CD4-positive, alpha-beta T cell (primary cell): ENCODE measurements at regions not wholly inside any gene's neighbourhood (a gene's known extent, or its start where the extent isn't known, plus 50 kb on each side); places are given as distances from the start of the nearest gene placed in this dataset.

ENCODE experiments used
- ATAC-seq: fragments of 200-7000 bp; cut with Tn5 transposase; one replicate; pipeline ENCODE4 v1.10.0; 2022; ENCODE audit warnings: mild to moderate bottlenecking; ENCODE audit not compliant: poor library complexity
- CTCF ChIA-PET: fragments of 350-600 bp; sonication (Branson Sonifier 250); formaldehyde crosslinking; loops from one replicate; lab custom pipeline; 2021; ENCODE audit warnings: antibody characterized with exemption, inconsistent platforms; lab: Charles Lee
- POLR2A ChIA-PET: fragments of 350-600 bp; sonication (Branson Sonifier 250); formaldehyde crosslinking; loops from one replicate; lab custom pipeline; 2021; ENCODE audit warnings: antibody characterized with exemption, inconsistent platforms; lab: Charles Lee
- DNase-seq, 14 experiments: peaks; one replicate each; pipeline ENCODE4 v3.0.0-alpha.2; 2013 to 2020; ENCODE audit warnings: mixed read lengths in 2 of 14
- H3K27ac ChIP-seq, 2 donors: one replicate each; pipeline versions ENCODE4 v1.5.1 to v1.7.0; 2013; ENCODE audit warnings: low read length in 2 of 2, low read depth in 1 of 2, mild to moderate bottlenecking in 1 of 2
- H3K27me3 ChIP-seq, 2 experiments: 1 replicate in 1 of 2; 2 replicates in 1 of 2; pipeline versions ENCODE4 v1.6.1 to v1.7.0; 2013; ENCODE audit warnings: low read length in 2 of 2, control low read depth in 1 of 2, mild to moderate bottlenecking in 1 of 2, moderate library complexity in 1 of 2; ENCODE audit not compliant: insufficient read depth in 2 of 2, control insufficient read depth in 1 of 2
- H3K36me3 ChIP-seq: one replicate; pipeline ENCODE4 v1.6.1; 2013; ENCODE audit warnings: low read length, control low read depth; ENCODE audit not compliant: insufficient read depth
- H3K4me1 ChIP-seq: one replicate; pipeline ENCODE4 v1.6.1; 2013; ENCODE audit warnings: low read length, control low read depth; ENCODE audit not compliant: insufficient read depth
- H3K4me3 ChIP-seq: one replicate; pipeline ENCODE4 v1.5.1; 2013; ENCODE audit warnings: mild to moderate bottlenecking, low read length, moderate library complexity
- H3K9me3 ChIP-seq, 2 experiments: 1 replicate in 1 of 2; 2 replicates in 1 of 2; pipeline versions ENCODE4 v1.6.1 to v1.7.0; 2013; ENCODE audit warnings: low read length in 2 of 2, mild to moderate bottlenecking in 2 of 2, control low read depth in 1 of 2, moderate library complexity in 1 of 2; ENCODE audit not compliant: control insufficient read depth in 1 of 2, insufficient read depth in 1 of 2
- H3K27ac Mint-ChIP-seq: one replicate; pipeline ENCODE4 v1.8.0; 2020; ENCODE audit warnings: mixed read lengths
- H3K27me3 Mint-ChIP-seq: one replicate; pipeline ENCODE4 v1.8.0; 2021; ENCODE audit warnings: mixed read lengths
- H3K36me3 Mint-ChIP-seq: one replicate; pipeline ENCODE4 v1.8.0; 2021; ENCODE audit warnings: low read depth, mixed read lengths
- H3K4me1 Mint-ChIP-seq: one replicate; pipeline ENCODE4 v1.8.0; 2021; ENCODE audit warnings: low read depth, mixed read lengths
- H3K4me3 Mint-ChIP-seq: one replicate; pipeline ENCODE4 v1.8.0; 2020; ENCODE audit warnings: mild to moderate bottlenecking, mixed read lengths
- H3K9me3 Mint-ChIP-seq: one replicate; pipeline ENCODE4 v1.8.0; 2020; ENCODE audit warnings: mixed read lengths
- intact Hi-C, 2 experiments: fragments of 100-400 bp; cut with DNase I in 1 of 2; cut with micrococcal nuclease in 1 of 2; formaldehyde crosslinking; loops; one replicate each; pipeline versions ENCODE4 v1.15.1 to v1.9.0; 2023 to 2025; cut with DNase I, micrococcal nuclease
- TF ChIP-seq, protein P1 (sequence below): fragments of 200-600 bp; IDR thresholded peaks from one replicate; pipeline ENCODE4 v1.8.0; 2022; ENCODE audit warnings: antibody characterized with exemption, mild to moderate bottlenecking

- Histone ChIP-seq H3K9me3 (no peaks in the 10 kb centered on the region), H3K4me1 (no peaks in the 10 kb centered on the region), H3K27ac (no peak overlapping the region), H3K36me3 (no peaks in the 10 kb centered on the region), H3K4me3 (no peak overlapping the region), H3K27me3 (no peaks in the 10 kb centered on the region)
- Mint-ChIP-seq H3K27me3 (peaks cover 2% of the 10 kb centered on the region), H3K36me3 (no peaks in the 10 kb centered on the region), H3K4me3 (no peak overlapping the region), H3K27ac (no peak overlapping the region), H3K9me3 (no peaks in the 10 kb centered on the region), H3K4me1 (no peaks in the 10 kb centered on the region)
- no peak for ATAC-seq
- intact Hi-C loops, result no loop called here
- POLR2A ChIA-PET, result no interaction called here
- TF ChIP-seq, protein P1, sequence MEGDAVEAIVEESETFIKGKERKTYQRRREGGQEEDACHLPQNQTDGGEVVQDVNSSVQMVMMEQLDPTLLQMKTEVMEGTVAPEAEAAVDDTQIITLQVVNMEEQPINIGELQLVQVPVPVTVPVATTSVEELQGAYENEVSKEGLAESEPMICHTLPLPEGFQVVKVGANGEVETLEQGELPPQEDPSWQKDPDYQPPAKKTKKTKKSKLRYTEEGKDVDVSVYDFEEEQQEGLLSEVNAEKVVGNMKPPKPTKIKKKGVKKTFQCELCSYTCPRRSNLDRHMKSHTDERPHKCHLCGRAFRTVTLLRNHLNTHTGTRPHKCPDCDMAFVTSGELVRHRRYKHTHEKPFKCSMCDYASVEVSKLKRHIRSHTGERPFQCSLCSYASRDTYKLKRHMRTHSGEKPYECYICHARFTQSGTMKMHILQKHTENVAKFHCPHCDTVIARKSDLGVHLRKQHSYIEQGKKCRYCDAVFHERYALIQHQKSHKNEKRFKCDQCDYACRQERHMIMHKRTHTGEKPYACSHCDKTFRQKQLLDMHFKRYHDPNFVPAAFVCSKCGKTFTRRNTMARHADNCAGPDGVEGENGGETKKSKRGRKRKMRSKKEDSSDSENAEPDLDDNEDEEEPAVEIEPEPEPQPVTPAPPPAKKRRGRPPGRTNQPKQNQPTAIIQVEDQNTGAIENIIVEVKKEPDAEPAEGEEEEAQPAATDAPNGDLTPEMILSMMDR, result no peak
- no peak for DNase-seq
- CTCF ChIA-PET, result no interaction called here
These were observed 108.3 kb upstream of the SLC4A4 start for GRCh38 chr4:71230271-71231128.

- TF ChIP-seq, protein P1, result no peak
- no peak for DNase-seq
- ATAC-seq, result no peak
- Histone ChIP-seq H3K4me1 (no peaks in the 10 kb centered on the region), H3K9me3 (no peaks in the 10 kb centered on the region), H3K27ac (no peak overlapping the region), H3K27me3 (peaks cover 0 to 4% of the 10 kb centered on the region in 2 experiments), H3K36me3 (no peaks in the 10 kb centered on the region), H3K4me3 (no peak overlapping the region)
- Mint-ChIP-seq H3K27ac (no peak overlapping the region), H3K4me1 (no peaks in the 10 kb centered on the region), H3K36me3 (no peaks in the 10 kb centered on the region), H3K9me3 (no peaks in the 10 kb centered on the region), H3K4me3 (no peak overlapping the region), H3K27me3 (peaks cover 5% of the 10 kb centered on the region)
- ChIA-PET POLR2A (no interaction called here), CTCF (no interaction called here)
- intact Hi-C loops, result no loop called here
These were observed 107.4 kb upstream of the SLC4A4 start for GRCh38 chr4:71231129-71232055.

- intact Hi-C loops, result no loop called here
- Mint-ChIP-seq H3K27ac (no peak overlapping the region), H3K4me1 (no peaks in the 10 kb centered on the region), H3K36me3 (no peaks in the 10 kb centered on the region), H3K4me3 (no peak overlapping the region), H3K9me3 (no peaks in the 10 kb centered on the region), H3K27me3 (peaks cover 5% of the 10 kb centered on the region)
- TF ChIP-seq, protein P1, result no peak
- DNase-seq (no peak), ATAC-seq (no peak)
- H3K9me3 ChIP-seq, result no peaks in the 10 kb centered on the region
- CTCF ChIA-PET, result no interaction called here
- H3K27ac ChIP-seq, result no peak overlapping the region
- H3K27me3 ChIP-seq, result peaks cover 0 to 4% of the 10 kb centered on the region in 2 experiments
- no peaks in the 10 kb centered on the region for H3K36me3 ChIP-seq
- H3K4me1 ChIP-seq, result no peaks in the 10 kb centered on the region
- POLR2A ChIA-PET, result no interaction called here
- H3K4me3 ChIP-seq, result no peak overlapping the region
These were observed 106.8 kb upstream of the SLC4A4 start for GRCh38 chr4:71232056-71232430.
